Fibroblast of peridontal ligament (primary cell): ENCODE measurements at regions not wholly inside any gene's neighbourhood (a gene's known extent, or its start where the extent isn't known, plus 50 kb on each side); places are given as distances from the start of the nearest gene placed in this dataset.
"Not testable (repeated sequence)": the region's sequence is repeated elsewhere in the genome, so short reads cannot be mapped to it uniquely, and the experiment has no call there.

Experiments
- DNase-seq: peaks from one replicate; pipeline ENCODE4 v3.0.0-alpha.2; 2010; ENCODE audit errors: extremely low read depth

- no peak for DNase-seq
Observed at GRCh38 chr4:189176002-189176401, 764.7 kb upstream of the FRG1 start.

DNA sequence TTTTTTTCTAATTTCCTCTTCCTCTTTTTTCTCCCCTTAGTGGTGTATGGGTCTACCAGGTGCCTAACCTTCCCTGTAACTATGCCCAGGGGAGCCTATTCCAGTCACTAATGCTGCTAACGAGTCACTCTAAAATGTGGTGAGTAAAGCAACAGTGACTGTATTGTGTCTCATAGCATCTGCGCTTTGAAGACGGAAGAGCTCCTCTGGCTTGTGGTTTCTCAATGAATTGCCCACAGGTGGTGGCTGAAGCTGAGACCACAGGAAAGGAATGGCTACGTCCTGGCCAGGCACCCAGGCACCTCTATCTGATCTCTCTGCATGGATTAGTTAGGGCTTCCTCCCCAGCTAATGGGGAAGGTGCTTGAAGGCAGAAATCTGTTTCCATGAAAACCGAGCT lies 763.5 kb upstream of the FRG1 start:
- no peak for DNase-seq

DNA sequence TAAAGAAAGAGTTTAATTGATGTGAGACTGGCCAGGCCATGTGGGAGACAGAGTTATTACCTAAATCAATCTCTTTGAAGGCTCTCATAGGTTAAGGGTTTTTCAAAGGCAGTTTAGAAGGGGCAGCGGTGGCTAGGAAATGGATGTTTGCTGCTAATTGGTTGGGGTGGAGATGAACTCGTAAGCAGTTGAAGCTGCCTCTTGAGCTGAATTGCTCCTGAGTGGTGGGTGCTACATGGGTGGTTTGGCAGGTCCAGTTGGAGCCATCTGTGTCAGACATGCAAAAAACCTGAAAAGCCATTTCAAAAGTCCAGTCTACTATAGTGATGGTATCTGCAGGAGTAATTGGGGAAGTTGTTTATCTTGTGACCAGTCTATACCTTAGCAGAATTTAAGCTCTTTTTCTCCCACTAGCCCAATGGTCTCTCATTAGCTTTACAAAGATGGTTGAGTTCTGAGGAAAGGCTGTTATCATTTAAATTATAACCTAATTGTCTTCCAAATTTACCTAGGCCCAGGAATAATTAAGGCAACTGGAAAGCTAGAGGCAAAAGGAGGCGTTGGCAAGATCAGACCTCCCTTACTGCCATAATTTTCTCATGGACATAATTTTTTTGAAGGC lies 762.4 kb upstream of the FRG1 start:
- no peak for DNase-seq

GRCh38 chr4:189185810-189186432 lies 754.8 kb upstream of the FRG1 start:
- DNase-seq, result no peak

DNA sequence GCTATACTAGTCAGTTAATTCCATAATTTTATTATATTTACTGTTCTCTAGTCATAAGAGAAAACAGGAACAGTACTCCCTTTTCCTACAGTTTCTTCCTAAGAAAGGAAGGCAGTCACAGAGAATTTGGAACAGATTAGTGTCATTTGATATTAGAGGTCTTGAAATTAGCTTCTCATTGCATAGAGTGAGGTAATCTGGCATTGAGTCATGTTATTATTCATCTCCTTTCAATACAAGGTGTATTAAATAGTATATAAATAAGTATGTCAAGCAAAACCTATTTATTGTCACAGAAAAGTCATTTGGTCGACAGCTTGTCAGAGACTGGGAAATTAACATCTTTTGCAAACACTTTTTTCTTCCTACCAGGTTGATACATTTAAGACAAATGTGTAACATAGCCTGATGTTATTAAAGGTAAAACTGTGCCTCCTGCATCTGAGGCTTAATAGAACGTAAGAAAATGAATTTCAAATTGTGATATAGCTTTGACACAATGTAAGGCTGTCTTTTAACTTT lies 753.1 kb upstream of the FRG1 start:
- DNase-seq, result no peak

- DNase-seq, result no peak
Observed at GRCh38 chr4:189198624-189199023, 742.0 kb upstream of the FRG1 start.

DNA sequence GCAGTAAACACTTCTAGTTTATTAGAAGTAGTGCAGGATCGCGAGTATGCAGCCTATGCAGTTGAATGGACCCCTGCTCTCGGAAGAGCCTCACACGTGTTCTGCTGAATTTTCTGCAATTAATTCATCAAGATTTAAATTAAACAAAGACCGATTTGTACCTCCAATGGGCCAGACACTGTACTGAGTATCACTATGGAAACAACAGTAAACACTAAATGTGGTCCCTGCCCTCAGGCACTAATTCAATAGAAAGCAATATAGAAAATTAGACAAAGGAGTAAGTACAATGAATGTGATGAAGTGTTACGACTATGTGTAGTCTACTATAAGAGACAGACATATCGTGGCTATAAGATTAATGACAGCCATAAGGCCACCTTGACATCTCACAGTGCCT lies 740.3 kb upstream of the FRG1 start:
- DNase-seq, result no peak

DNA sequence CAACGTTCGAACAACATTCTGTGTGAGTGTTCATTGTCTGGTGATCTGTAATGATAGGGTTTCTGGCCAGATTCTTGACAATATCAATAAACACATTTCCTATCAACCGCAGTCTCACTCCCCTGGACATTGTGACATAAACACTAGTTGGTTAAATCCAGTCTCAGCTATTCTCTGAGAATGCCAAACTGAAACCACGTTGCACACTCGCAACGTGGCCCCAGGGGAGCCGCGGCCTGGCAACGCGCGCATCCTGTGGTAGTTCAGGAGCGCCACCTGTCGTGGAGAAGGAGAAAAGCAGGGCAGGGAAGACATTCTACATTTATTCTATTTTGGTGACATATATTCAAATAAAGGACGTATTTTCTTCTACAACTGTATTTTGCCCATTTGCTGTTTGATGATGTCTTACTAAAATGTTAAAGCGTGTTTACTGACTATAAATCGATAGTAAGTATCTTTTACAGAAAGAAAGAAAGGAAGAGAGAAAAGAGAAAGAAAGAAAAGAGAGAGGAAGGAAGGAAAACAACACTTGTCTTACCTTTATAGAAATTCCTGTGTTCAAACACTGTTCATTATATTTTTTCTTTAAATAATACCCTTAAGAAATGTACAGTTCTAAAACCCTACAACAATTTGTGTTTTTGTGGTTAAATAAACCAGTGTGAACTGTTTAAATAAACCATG lies 738.3 kb upstream of the FRG1 start:
- DNase-seq, result peak; percentile 99

DNA sequence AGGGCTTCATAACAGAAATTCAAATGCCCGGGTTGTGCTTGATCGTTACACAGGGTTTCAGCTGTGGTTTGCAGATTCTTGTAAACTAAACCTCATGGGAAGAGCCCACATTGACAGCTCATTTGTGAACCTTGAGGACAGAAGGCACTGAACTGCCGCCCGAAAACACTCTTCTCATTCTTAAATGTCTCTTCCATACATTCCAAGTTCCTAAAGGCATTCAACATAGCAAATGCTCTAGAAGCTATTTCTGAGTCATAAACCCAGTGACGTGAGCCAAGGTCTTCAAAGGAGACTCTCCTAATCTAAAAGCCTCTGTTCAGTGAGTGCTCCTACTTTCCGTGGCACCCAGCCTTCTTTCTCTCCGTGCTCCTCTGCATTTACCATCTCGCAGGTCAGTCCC lies 737.8 kb upstream of the FRG1 start:
- peak; percentile 86 for DNase-seq

DNA sequence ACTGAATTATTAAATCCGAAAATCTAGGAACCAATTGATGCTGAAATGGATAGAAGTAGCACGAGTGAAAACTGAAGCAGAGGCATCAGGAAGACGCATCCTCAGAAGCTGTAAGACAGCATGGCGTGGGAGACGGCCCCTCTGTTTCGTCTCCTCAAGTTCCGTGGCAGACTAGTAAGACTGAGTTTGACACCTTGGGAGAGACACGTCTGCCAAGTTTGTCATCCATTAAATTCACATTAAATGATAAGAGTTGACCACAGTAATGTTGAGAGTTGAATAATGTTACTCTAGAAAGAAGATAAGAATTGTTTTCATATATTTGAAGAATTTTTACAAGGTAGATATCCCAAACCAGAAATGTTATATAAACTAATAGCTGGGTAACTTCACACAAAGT lies 736.1 kb upstream of the FRG1 start:
- no peak for DNase-seq

- no peak for DNase-seq
Observed at GRCh38 chr4:189206953-189207352, 733.7 kb upstream of the FRG1 start.

DNA sequence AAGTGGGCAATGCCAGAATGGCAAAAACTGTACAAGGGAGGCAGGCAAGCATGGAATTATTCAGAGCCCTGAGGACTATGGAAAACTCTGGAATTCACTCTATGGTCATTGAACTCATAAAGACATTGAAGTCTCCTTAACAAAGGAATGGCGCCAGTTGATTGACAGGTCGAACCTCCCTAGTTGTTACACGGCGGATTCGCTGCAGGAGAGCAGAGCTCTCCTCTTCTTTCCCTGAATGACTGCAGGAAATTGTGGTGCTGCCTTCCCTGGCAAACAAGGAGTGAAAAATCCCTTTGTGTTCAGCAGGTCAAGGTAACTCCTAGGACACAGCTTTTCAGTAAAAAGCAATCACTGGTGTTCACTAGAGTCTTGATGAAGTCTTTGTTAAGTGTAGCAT lies 732.8 kb upstream of the FRG1 start:
- no peak for DNase-seq

DNA sequence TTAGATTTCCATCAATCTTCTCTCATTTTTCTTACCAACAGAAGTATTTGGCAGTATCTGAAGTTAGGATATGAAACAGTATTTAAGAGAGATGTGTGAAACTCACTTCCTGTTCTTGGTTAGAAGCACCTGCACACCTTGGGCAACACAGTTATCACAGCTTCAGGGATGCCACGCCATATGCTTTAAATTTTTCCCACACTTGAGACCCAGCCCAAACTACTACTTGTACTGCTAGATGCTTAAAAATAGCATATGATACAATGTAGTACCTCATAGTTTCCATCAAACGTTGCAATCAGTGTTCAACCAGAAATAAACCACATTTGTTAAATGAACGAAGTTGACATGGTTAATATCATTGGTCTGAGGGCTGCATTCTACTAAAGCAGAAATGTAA lies 725.1 kb upstream of the FRG1 start:
- DNase-seq, result no peak

DNA sequence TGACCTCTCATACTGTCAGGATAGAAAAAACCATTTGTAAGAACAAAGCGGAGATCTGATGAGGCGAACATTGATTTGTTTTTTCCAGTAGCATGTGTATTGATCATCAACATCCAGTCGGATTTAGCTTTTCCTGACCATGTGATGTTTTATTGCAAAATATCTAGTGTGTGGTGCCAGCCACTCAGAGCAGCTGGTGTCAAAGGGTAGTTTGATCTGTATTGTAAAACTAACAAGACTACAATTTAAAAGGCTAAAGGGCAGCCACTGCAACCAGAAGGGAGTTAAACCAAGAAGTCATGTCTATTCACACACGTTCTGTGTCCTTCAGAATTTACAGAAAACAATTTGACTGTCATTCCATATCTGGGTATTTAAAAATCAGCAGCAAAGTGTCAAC lies 719.0 kb upstream of the FRG1 start:
- DNase-seq, result no peak

- DNase-seq, result no peak
Observed at GRCh38 chr4:189228726-189229125, 711.9 kb upstream of the FRG1 start.

- DNase-seq, result no peak
Observed at GRCh38 chr4:189232274-189232673, 708.4 kb upstream of the FRG1 start.

DNA sequence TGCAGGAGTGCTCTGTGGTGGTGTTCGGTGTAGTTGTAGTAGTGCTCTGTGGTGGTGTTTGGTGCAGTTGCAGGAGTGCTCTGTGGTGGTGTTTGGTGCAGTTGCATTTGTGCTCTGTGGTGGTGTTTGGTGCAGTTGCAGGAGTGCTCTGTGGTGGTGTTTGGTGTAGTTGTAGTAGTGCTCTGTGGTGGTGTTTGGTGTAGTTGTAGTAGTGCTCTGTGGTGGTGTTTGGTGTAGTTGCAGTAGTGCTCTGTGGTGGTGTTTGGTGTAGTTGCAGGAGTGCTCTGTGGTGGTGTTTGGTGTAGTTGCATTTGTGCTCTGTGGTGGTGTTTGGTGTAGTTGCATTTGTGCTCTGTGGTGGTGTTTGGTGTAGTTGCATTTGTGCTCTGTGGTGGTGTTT lies 706.9 kb upstream of the FRG1 start:
- not testable (repeated sequence) for DNase-seq

DNA sequence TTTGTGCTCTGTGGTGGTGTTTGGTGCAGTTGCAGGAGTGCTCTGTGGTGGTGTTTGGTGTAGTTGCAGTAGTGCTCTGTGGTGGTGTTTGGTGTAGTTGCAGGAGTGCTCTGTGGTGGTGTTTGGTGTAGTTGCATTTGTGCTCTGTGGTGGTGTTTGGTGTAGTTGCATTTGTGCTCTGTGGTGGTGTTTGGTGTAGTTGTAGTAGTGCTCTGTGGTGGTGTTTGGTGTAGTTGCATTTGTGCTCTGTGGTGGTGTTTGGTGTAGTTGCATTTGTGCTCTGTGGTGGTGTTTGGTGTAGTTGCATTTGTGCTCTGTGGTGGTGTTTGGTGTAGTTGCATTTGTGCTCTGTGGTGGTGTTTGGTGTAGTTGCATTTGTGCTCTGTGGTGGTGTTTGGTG lies 705.7 kb upstream of the FRG1 start:
- DNase-seq, result not testable (repeated sequence)

- no peak for DNase-seq
Observed at GRCh38 chr4:189235599-189235998, 705.1 kb upstream of the FRG1 start.

GRCh38 chr4:189236321-189236720 lies 704.4 kb upstream of the FRG1 start:
- DNase-seq, result not testable (repeated sequence)

DNA sequence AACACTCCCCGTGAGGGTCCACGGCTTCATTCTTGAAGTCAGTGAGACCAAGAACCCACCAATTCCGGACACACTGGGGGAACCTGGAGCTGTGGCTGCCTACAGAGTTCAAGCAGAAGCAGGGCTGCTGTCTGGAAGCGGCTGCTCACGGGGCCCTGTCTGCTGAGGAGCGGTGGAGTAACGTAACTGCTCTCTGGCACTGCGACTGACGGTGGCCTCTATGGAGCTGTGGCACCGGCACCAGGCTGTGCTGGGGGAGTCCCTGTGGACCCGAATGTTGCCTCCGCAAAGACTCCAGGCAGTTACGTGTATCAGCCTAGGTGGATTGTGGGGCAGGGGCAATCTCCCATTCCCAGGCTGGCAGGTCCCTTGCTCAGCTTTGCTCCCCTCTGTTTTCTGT lies 703.3 kb upstream of the FRG1 start:
- no peak for DNase-seq

- DNase-seq, result no peak
Observed at GRCh38 chr4:189255636-189256035, 685.0 kb upstream of the FRG1 start.

DNA sequence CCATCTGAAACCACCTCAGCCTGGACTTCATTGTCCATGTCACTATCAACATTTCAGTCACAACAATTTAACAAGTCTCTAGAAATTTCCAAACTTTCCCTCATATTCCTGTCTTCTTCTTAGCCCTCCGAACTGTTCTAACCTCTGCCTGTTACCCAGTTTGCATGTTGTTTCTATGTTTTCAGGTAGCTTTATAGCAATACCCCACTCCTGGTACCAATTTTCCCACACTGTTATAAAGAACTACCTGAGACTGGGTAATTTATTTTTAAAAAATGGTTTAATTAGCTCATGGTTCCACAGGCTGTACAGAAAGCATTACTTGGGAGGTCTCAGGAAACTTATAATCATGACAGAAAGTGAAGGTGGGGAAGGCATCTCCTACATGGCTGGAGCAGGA lies 679.2 kb upstream of the FRG1 start:
- DNase-seq, result no peak
